ENCODE measurements at regions not wholly inside any gene's neighbourhood (a gene's known extent, or its start where the extent isn't known, plus 50 kb on each side); places are given as distances from the start of the nearest gene placed in this dataset.

DNA sequence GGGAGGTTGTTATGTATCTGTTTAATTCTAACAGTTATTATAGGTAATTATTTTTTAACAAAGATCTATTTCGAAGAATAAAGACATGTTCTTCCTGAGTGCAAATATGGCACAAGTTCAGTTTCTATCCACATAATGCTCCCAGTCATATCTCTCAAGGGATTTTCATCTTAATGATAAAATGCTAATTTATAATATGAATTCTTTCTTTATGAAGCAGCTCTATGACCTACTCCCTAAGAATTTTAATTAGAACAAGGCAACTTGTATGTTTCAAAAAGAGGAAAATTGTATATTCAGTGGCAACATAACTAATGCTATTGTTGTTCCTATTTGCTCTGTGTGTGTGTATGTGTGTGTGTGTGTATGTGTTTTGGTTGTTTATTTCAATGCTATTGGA, 1222.1 kb upstream of the NCAM2 start:
- H3K36me3 ChIP-seq (ENCODE audit: insufficient read depth, insufficient read length, low read length): no peaks in the 10 kb centered on the region
- no peak for DNase-seq (ENCODE audit: low read depth, low spot score)
- H3K4me3 ChIP-seq (ENCODE audit: insufficient read length, low read depth): no peak overlapping the region
- H3K27me3 ChIP-seq (ENCODE audit: insufficient read depth, insufficient read length): no peaks in the 10 kb centered on the region
- no peak overlapping the region for H3K9ac ChIP-seq (ENCODE audit: insufficient read length, low read depth)
- H3K9me3 ChIP-seq (ENCODE audit: insufficient read depth, low read length): no peaks in the 10 kb centered on the region
- TF ChIP-seq SUZ12 (IDR thresholded peaks at IDR 0.05; ENCODE audit: extremely low read depth, insufficient read depth, insufficient read length): no peak
- TF ChIP-seq YY1 (IDR thresholded peaks at IDR 0.05; ENCODE audit: insufficient read depth, insufficient read length): no peak
- no peak for TF ChIP-seq ZNF274 (IDR thresholded peaks at IDR 0.05; ENCODE audit: low read depth, low read length)
- H3K4me1 ChIP-seq (ENCODE audit: insufficient read depth, insufficient read length): no peaks in the 10 kb centered on the region

DNA sequence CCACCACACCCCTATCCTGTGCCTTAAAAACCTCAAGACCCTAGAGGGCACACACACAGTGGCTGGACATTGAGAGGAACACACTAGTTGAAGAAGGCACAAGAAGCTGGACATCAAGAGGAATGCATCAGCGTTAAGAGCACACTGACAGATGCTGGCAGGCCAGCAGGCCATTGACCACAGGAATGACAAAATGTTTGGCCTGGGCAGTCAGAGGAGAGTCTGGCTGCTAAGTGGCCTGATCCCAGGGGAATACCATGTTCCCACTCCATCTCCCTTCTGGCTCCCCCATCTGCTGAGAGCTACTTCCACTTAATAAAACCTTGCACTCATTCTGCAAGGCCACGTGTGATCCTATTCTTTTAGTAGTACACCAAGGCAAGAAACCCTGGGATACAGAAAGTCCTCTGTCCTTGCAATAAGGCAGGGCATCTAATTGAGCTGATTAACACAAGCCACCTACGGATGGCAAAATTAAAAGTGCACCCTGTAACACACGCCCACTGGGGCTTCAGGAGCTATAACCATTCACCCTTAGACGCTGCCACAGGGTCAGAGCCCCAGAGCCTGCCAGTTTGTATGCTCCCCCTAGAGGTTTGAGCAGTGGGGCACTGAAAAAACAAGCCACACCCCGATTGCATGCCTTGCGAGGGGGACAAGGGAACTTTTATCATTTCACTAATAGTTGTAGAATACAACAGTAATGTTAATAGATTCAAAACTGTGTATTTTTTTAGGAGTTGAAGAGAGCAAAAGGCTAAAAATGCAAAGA, 1216.1 kb upstream of the NCAM2 start:
- no peak for DNase-seq (ENCODE audit: low read depth, low spot score)
- Histone ChIP-seq H3K9me3 (ENCODE audit: insufficient read depth, low read length) (no peaks in the 10 kb centered on the region), H3K9ac (ENCODE audit: insufficient read length, low read depth) (no peak overlapping the region), H3K4me1 (ENCODE audit: insufficient read depth, insufficient read length) (no peaks in the 10 kb centered on the region), H3K36me3 (ENCODE audit: insufficient read depth, insufficient read length, low read length) (no peaks in the 10 kb centered on the region), H3K27me3 (ENCODE audit: insufficient read depth, insufficient read length) (no peaks in the 10 kb centered on the region), H3K4me3 (ENCODE audit: insufficient read length, low read depth) (no peak overlapping the region)
- no peak for TF ChIP-seq YY1 (IDR thresholded peaks at IDR 0.05; ENCODE audit: insufficient read depth, insufficient read length)
- TF ChIP-seq SUZ12 (IDR thresholded peaks at IDR 0.05; ENCODE audit: extremely low read depth, insufficient read depth, insufficient read length): no peak
- TF ChIP-seq ZNF274 (IDR thresholded peaks at IDR 0.05; ENCODE audit: low read depth, low read length): no peak

- Histone ChIP-seq H3K27me3 (ENCODE audit: insufficient read depth, insufficient read length) (no peaks in the 10 kb centered on the region), H3K9me3 (ENCODE audit: insufficient read depth, low read length) (no peaks in the 10 kb centered on the region), H3K4me1 (ENCODE audit: insufficient read depth, insufficient read length) (no peaks in the 10 kb centered on the region), H3K36me3 (ENCODE audit: insufficient read depth, insufficient read length, low read length) (no peaks in the 10 kb centered on the region), H3K9ac (ENCODE audit: insufficient read length, low read depth) (no peak overlapping the region), H3K4me3 (ENCODE audit: insufficient read length, low read depth) (no peak overlapping the region)
- DNase-seq (ENCODE audit: low read depth, low spot score): no peak
- no peak for TF ChIP-seq YY1 (IDR thresholded peaks at IDR 0.05; ENCODE audit: insufficient read depth, insufficient read length)
- no peak for TF ChIP-seq ZNF274 (IDR thresholded peaks at IDR 0.05; ENCODE audit: low read depth, low read length)
- TF ChIP-seq SUZ12 (IDR thresholded peaks at IDR 0.05; ENCODE audit: extremely low read depth, insufficient read depth, insufficient read length): no peak
Measured at GRCh38 chr21:19785941-19786340, 1212.3 kb upstream of the NCAM2 start.

- Histone ChIP-seq H3K9me3 (ENCODE audit: insufficient read depth, low read length) (no peaks in the 10 kb centered on the region), H3K4me1 (ENCODE audit: insufficient read depth, insufficient read length) (no peaks in the 10 kb centered on the region), H3K4me3 (ENCODE audit: insufficient read length, low read depth) (no peak overlapping the region), H3K9ac (ENCODE audit: insufficient read length, low read depth) (no peak overlapping the region), H3K36me3 (ENCODE audit: insufficient read depth, insufficient read length, low read length) (no peaks in the 10 kb centered on the region), H3K27me3 (ENCODE audit: insufficient read depth, insufficient read length) (no peaks in the 10 kb centered on the region)
- no peak for DNase-seq (ENCODE audit: low read depth, low spot score)
- TF ChIP-seq ZNF274 (IDR thresholded peaks at IDR 0.05; ENCODE audit: low read depth, low read length) (no peak), SUZ12 (IDR thresholded peaks at IDR 0.05; ENCODE audit: extremely low read depth, insufficient read depth, insufficient read length) (no peak), YY1 (IDR thresholded peaks at IDR 0.05; ENCODE audit: insufficient read depth, insufficient read length) (no peak)
Measured at GRCh38 chr21:19792004-19792403, 1206.2 kb upstream of the NCAM2 start.

- H3K27me3 ChIP-seq (ENCODE audit: insufficient read depth, insufficient read length): no peaks in the 10 kb centered on the region
- TF ChIP-seq ZNF274 (IDR thresholded peaks at IDR 0.05; ENCODE audit: low read depth, low read length) (no peak), SUZ12 (IDR thresholded peaks at IDR 0.05; ENCODE audit: extremely low read depth, insufficient read depth, insufficient read length) (no peak), YY1 (IDR thresholded peaks at IDR 0.05; ENCODE audit: insufficient read depth, insufficient read length) (no peak)
- H3K9me3 ChIP-seq (ENCODE audit: insufficient read depth, low read length): no peaks in the 10 kb centered on the region
- DNase-seq (ENCODE audit: low read depth, low spot score): no peak
- H3K9ac ChIP-seq (ENCODE audit: insufficient read length, low read depth): no peak overlapping the region
- no peaks in the 10 kb centered on the region for H3K4me1 ChIP-seq (ENCODE audit: insufficient read depth, insufficient read length)
- no peak overlapping the region for H3K4me3 ChIP-seq (ENCODE audit: insufficient read length, low read depth)
- H3K36me3 ChIP-seq (ENCODE audit: insufficient read depth, insufficient read length, low read length): no peaks in the 10 kb centered on the region
Measured at GRCh38 chr21:19807201-19807600, 1191.0 kb upstream of the NCAM2 start.

DNA sequence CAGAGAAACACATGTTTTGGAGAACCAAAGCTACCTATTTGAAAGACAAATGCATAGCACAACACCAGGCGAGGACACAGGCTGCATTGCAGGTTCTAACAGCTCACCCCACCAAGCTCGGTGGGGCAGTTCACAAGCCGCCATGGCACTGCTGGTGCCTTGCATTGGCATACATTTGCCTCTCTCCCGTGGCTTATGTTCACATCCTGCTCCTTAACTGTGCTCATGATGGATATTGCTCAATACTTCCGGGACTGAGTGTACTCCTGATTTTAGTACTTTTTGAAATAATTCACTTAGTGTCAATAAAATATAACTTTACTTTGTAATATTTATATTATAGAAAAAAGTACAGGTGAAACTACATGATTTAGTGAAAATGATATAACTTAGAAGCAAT, 1187.4 kb upstream of the NCAM2 start:
- Histone ChIP-seq H3K4me3 (ENCODE audit: insufficient read length, low read depth) (no peak overlapping the region), H3K9me3 (ENCODE audit: insufficient read depth, low read length) (no peaks in the 10 kb centered on the region), H3K27me3 (ENCODE audit: insufficient read depth, insufficient read length) (no peaks in the 10 kb centered on the region), H3K36me3 (ENCODE audit: insufficient read depth, insufficient read length, low read length) (no peaks in the 10 kb centered on the region), H3K4me1 (ENCODE audit: insufficient read depth, insufficient read length) (no peaks in the 10 kb centered on the region), H3K9ac (ENCODE audit: insufficient read length, low read depth) (no peak overlapping the region)
- TF ChIP-seq YY1 (IDR thresholded peaks at IDR 0.05; ENCODE audit: insufficient read depth, insufficient read length): no peak
- TF ChIP-seq SUZ12 (IDR thresholded peaks at IDR 0.05; ENCODE audit: extremely low read depth, insufficient read depth, insufficient read length): no peak
- no peak for TF ChIP-seq ZNF274 (IDR thresholded peaks at IDR 0.05; ENCODE audit: low read depth, low read length)
- no peak for DNase-seq (ENCODE audit: low read depth, low spot score)

- H3K9me3 ChIP-seq (ENCODE audit: insufficient read depth, low read length): no peaks in the 10 kb centered on the region
- H3K4me1 ChIP-seq (ENCODE audit: insufficient read depth, insufficient read length): no peaks in the 10 kb centered on the region
- no peaks in the 10 kb centered on the region for H3K27me3 ChIP-seq (ENCODE audit: insufficient read depth, insufficient read length)
- no peaks in the 10 kb centered on the region for H3K36me3 ChIP-seq (ENCODE audit: insufficient read depth, insufficient read length, low read length)
- H3K4me3 ChIP-seq (ENCODE audit: insufficient read length, low read depth): no peak overlapping the region
- no peak overlapping the region for H3K9ac ChIP-seq (ENCODE audit: insufficient read length, low read depth)
- TF ChIP-seq YY1 (IDR thresholded peaks at IDR 0.05; ENCODE audit: insufficient read depth, insufficient read length) (no peak), ZNF274 (IDR thresholded peaks at IDR 0.05; ENCODE audit: low read depth, low read length) (no peak), SUZ12 (IDR thresholded peaks at IDR 0.05; ENCODE audit: extremely low read depth, insufficient read depth, insufficient read length) (no peak)
- no peak for DNase-seq (ENCODE audit: low read depth, low spot score)
Measured at GRCh38 chr21:19830446-19830845, 1167.8 kb upstream of the NCAM2 start.

Measured in NT2/D1 (cell line).